A673 (cell line): ENCODE measurements at regions not wholly inside any gene's neighbourhood (a gene's known extent, or its start where the extent isn't known, plus 50 kb on each side); places are given as distances from the start of the nearest gene placed in this dataset.

ENCODE experiments used
- EZH2 ChIP-seq: fragments of 200-600 bp; sonication (generic); IDR thresholded peaks from 2 replicates; pipeline ENCODE4 v1.6.1; 2017; ENCODE audit warnings: borderline replicate concordance, low read depth, mild to moderate bottlenecking, mixed read lengths, antibody characterized with exemption, low read length; ENCODE audit not compliant: poor library complexity, severe bottlenecking
- TF ChIP-seq, protein P1 (sequence below): fragments of 300-800, 200-600 bp; sonication (generic); conservative IDR thresholded peaks from 2 replicates; pipeline ENCODE4 v1.5.1; 2017; ENCODE audit warnings: low read depth, mild to moderate bottlenecking, antibody characterized with exemption, low read length, moderate library complexity, mixed read lengths

DNA sequence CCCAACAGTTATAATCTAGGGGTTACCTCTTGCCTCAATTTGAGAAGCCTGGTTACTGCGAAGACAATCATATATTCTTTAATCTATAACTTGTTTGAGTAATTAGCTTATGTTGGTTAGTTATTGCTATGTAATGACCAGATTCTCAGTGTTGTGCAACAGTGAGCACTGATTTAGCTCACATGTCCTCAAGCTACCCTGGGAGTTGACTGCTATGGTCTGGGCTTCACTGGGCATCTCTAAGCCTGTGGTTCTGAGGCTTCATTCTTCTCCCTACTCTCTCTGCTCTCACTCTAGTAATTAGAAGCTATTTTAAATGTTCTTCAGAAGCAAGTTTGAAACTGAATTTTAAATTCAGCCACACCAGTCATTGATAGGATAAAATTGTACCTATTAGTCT, 371.8 kb downstream of the PBX1 start:
- TF ChIP-seq, protein P1, sequence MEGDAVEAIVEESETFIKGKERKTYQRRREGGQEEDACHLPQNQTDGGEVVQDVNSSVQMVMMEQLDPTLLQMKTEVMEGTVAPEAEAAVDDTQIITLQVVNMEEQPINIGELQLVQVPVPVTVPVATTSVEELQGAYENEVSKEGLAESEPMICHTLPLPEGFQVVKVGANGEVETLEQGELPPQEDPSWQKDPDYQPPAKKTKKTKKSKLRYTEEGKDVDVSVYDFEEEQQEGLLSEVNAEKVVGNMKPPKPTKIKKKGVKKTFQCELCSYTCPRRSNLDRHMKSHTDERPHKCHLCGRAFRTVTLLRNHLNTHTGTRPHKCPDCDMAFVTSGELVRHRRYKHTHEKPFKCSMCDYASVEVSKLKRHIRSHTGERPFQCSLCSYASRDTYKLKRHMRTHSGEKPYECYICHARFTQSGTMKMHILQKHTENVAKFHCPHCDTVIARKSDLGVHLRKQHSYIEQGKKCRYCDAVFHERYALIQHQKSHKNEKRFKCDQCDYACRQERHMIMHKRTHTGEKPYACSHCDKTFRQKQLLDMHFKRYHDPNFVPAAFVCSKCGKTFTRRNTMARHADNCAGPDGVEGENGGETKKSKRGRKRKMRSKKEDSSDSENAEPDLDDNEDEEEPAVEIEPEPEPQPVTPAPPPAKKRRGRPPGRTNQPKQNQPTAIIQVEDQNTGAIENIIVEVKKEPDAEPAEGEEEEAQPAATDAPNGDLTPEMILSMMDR, result no peak
- no peak for TF ChIP-seq EZH2
